ENCODE measurements at regions not wholly inside any gene's neighbourhood (a gene's known extent, or its start where the extent isn't known, plus 50 kb on each side); places are given as distances from the start of the nearest gene placed in this dataset.

DNA sequence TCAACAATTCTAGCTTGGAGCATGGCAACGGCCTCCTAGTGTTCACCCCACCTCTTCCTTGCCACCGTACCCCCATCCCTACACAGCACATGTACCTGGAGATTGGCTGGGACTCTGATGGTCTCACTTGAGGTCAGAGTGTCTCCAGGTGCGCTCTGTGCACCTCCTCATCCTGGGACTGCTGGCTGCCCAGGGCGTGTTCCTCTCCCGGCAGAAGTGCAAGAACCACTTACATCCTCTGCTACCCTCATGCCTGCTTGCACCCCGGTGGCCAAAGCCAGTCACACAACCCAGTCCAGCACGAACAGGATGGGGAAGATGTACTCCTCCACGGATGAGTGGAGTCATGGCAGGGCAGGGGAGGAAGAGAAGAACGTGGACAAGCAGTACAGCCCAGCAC, 151.5 kb downstream of the ASB1 start:
- TF ChIP-seq POLR2AphosphoS5 (IDR thresholded peaks at IDR 0.05) (no peak), POLR2A (IDR thresholded peaks at IDR 0.05) (no peak)
- TF ChIP-seq, protein P1, sequence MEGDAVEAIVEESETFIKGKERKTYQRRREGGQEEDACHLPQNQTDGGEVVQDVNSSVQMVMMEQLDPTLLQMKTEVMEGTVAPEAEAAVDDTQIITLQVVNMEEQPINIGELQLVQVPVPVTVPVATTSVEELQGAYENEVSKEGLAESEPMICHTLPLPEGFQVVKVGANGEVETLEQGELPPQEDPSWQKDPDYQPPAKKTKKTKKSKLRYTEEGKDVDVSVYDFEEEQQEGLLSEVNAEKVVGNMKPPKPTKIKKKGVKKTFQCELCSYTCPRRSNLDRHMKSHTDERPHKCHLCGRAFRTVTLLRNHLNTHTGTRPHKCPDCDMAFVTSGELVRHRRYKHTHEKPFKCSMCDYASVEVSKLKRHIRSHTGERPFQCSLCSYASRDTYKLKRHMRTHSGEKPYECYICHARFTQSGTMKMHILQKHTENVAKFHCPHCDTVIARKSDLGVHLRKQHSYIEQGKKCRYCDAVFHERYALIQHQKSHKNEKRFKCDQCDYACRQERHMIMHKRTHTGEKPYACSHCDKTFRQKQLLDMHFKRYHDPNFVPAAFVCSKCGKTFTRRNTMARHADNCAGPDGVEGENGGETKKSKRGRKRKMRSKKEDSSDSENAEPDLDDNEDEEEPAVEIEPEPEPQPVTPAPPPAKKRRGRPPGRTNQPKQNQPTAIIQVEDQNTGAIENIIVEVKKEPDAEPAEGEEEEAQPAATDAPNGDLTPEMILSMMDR (IDR thresholded peaks at IDR 0.05), result no peak

Measured in transverse colon (tissue), 4 donors.